ENCODE measurements at regions not wholly inside any gene's neighbourhood (a gene's known extent, or its start where the extent isn't known, plus 50 kb on each side); places are given as distances from the start of the nearest gene placed in this dataset.

DNA sequence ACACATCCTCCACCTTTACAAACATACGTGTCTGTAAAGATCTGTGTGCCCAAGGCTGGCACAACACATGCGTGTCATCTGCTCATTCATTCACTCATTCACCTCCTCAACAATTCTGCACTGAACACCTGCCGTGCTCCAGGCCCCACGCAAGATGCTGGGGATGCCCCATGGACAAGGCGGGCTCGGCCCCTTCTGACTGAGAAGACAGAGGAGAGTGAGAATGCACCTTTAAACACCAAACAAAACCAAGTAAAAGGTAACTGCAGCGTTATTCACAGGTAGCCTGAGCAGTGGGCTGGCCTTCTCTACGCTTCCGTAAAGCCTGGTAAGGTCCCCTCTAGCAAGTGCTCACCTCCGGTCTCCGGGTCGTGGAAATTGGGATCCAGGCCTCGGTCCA is 142.8 kb downstream of the SHANK2 start:
- TF ChIP-seq, protein P1, sequence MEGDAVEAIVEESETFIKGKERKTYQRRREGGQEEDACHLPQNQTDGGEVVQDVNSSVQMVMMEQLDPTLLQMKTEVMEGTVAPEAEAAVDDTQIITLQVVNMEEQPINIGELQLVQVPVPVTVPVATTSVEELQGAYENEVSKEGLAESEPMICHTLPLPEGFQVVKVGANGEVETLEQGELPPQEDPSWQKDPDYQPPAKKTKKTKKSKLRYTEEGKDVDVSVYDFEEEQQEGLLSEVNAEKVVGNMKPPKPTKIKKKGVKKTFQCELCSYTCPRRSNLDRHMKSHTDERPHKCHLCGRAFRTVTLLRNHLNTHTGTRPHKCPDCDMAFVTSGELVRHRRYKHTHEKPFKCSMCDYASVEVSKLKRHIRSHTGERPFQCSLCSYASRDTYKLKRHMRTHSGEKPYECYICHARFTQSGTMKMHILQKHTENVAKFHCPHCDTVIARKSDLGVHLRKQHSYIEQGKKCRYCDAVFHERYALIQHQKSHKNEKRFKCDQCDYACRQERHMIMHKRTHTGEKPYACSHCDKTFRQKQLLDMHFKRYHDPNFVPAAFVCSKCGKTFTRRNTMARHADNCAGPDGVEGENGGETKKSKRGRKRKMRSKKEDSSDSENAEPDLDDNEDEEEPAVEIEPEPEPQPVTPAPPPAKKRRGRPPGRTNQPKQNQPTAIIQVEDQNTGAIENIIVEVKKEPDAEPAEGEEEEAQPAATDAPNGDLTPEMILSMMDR (IDR thresholded peaks at IDR 0.05; ENCODE audit: borderline replicate concordance, extremely low read depth, low read length, poor library complexity, severe bottlenecking): no peak
- TF ChIP-seq EZH2 (IDR thresholded peaks at IDR 0.05; ENCODE audit: borderline replicate concordance, low read depth, low read length, severe bottlenecking): no peak

Measured in DND-41 (cell line).